HG03039 (cell line): ENCODE measurements at regions not wholly inside any gene's neighbourhood (a gene's known extent, or its start where the extent isn't known, plus 50 kb on each side); places are given as distances from the start of the nearest gene placed in this dataset.
"Not testable (repeated sequence)": the region's sequence is repeated elsewhere in the genome, so short reads cannot be mapped to it uniquely, and the experiment has no call there.

Experiments used
- ATAC-seq: cut with Tn5 transposase; IDR thresholded peaks from one replicate; pipeline ENCODE4 v1.9.1; 2021; ENCODE audit warnings: mild to moderate bottlenecking, moderate library complexity; ENCODE audit not compliant: unreplicated experiment

DNA sequence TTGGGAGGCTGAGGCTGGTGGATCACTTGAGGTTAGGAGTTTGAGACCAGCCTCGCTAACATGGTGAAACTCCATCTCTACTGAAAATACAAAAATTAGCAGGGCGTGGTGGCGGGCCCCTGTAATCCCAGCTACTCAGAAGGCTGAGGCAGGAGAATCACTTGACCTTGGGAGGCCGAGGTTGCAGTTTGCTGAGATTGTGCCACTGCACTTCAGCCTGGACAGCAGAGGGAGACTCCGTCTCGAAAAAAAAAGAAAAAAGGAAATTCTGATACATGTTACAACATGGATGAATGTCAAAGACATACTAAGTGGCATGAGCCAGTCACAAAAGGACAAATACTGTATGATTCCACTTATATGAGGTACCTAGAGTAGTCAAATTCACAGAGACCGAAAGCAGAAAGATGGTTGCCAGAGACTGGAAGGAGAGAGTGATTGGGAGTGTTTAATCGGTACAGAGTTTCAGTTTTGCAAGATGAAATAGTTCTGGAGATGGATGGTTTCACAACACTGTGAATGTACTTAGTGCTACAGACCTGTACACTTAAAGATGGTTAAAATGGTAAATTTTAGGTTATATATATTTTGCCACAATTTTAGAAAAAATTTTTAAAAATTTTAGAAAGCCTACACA, 92.3 kb downstream of the BLID start:
- ATAC-seq = no peak

DNA sequence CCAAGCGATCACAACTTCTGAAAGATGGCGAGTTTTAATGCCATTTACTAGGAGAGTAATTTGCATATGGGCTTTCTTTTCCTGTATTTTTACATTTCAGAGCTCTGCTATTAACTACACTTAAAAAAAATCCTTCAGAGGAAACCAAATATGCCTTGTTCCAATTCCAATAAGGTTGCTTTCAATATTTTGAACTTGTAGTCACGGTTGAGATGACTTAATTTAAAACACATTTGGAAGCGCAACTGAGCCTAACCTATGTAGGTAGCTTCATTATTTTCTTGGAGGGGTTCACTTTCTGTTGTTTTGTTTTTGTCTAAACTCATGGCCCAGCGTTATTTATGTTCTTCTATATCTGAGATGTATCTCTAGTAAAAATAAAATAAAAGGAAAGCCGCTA, 93.4 kb downstream of the BLID start:
- no peak for ATAC-seq

DNA sequence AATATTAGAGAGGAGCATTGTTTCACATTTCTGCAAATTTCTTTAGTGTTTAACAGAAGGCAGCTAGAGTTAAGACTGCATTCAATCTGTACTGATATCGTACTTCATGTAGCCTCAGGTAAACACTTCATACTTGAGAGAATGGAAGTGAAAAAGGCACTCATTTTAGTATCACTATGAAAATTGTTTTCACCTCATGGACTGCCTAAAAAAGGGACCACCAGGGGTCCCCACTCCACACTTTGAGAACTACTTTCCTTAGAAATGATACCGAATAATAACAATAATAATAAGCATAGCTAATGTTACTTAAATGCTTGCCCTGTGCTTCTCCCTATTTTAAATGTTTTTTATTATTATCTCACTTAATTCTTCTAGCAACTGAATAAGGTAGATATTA, 95.1 kb downstream of the BLID start:
- ATAC-seq = no peak

DNA sequence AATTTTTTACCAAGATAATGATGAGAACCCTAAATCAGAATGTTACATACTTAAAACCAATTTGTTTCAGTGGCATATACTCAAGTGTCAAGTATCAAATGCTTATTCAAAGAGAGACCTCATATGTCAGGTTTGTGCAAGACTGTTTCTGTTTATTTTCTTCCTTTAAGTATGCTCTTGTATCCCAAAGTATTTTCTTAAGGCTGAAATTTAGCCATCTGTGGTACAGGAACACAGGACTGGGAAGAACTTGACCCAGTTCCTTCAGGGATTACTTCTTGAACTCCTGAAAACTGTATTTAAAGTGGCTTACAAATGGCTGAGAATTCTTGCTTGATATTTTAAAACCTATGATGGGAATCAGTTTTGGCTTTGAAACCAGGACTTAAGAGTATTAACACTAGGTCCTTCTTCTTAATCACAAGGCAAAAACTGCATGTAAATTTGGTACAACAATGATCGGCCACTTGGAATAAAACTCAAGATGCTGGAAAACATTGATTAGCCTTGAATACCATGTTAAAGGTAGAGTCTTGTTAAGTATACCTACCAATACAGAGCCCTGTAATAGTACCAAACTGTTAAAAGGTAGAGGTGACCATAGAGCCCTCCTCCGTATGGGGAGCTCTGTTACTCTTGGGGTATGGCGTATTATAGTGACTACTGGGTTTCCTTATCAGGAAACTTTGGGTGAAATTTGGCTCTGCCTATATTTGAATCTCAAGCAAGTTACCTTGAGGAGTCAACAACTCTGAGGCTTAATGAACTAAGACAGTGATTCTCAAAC, 95.9 kb downstream of the BLID start:
- no peak for ATAC-seq

DNA sequence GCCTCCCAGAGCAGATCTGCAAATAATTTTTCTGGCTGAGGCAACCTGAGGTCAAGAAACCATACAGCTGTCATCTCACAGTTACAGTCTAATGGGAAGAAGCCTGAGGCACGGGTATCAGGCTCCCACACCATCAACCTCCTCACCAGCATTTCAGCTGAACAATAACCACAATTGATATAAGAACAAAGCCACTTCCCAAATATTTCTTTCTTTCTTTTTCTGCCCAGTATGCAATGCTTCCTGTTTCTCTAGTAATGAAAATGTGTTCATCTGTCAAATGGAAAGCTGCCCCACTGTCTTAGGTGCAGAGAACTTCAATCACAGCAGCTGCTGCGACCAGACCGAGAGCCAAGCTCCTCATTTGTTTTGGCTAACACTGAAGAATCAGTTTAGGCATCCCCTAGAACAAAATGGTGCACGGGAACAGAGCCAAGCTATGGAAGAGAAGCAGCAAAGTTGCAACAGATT, 108.4 kb downstream of the BLID start:
- no peak for ATAC-seq

DNA sequence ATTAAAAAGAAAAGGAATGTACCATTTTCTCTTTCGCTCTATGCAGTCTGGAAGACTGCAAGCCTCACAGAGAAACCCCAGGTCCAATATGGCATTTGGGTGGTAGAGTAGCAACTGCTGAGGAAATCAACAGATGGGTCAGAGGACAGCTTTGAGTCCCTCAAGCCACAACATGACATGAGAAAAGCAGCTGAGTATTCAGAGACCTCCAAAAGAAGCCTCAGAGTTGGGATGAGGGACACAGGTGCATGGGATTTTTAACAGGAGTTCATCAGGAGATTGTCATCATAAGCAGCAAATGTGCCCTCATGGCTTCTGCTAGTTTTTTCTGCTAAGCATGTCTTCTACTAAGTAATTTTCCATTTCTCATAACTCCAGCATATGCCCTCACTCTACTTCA, 111.6 kb downstream of the BLID start:
- ATAC-seq = no peak

DNA sequence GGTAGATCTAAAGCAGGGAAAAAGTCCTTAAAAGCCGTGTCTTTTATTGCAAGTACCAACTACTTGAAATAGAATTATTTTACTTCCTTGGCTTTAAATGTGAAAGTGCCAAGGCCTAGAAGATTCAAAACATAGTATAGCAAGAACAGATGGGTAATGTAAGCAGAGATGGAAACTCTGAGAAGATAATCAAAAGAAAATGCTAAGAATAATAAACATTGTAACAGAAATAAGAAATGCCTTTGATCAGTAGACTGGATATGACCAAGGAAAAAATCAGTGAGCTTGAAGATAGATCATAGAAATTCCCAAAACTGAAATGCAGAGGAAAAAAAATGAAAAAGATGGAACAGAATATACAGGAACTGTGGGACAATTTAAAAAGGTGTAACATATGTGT, 113.1 kb downstream of the BLID start:
- no peak for ATAC-seq

DNA sequence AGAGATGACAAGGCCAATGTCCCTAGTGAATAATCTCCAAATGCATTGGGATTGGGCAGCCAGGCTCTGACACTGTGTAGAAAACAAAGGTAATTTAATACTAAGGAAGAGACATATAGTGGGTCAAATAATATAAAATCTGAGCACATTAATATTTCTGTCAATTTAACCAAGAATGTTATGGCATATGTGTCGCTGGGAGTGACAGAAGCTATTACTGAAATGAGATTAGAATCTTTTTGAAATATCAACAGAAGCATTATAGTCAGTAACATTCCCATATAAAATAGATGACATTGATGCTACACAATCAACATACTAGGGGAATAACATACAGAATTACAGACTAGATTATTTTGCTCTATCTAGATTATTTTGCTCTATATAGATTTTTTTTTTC, 114.0 kb downstream of the BLID start:
- no peak for ATAC-seq

DNA sequence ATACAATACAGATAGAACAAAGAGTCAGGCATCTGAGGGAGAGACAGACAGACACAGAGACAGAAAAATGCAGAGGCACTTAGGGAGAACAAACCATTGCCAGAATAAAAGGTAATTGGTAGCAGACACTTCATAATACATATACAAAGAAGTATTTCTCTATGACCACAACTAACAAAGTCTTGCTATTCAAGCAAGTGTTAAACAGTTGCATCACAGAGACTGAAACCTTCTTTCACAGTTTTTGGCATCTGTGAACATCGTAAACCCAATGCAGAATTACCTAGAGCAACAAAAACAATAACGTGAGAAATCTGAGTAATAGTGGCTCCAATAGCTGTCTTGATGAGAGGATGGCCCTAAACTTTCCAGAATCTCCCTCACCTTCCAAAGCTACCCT, 116.4 kb downstream of the BLID start:
- no peak for ATAC-seq

DNA sequence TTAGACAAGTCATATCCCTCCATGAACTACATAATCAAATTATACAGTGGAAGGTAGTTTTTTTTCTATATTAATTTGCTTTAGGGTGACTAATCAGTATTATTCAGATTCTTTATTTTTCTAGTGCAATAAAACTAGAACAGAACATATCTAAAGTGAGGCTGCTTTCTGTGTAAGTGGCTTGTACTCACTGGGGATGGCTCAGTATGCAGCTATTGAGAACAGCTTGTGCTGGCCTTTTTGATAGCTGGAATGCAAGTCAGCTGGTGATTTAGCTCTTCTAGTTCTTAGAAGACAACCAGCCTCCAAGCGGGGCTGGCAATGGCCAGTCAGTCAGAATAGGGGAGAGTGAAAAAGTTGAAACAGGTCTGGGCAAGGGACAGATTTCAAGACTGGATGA, 119.4 kb downstream of the BLID start:
- ATAC-seq = no peak

DNA sequence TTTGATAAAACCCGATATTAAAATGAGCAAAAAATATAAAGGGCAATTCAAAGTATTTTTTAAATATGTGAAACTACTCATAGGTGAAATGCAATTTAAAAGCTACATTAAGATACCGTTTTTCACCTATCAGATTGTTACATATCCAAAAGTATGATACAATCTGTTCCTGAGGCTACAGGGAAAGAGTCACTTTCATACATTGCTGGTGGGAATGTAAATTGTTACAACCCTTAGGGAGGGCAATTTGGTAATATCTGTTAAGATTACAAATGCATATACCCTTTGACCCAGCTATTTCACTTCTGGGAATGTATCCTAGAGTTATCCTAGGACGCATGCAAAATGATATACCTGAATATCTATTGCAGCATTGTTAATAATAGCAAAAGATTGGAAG, 132.1 kb downstream of the BLID start:
- ATAC-seq = no peak

DNA sequence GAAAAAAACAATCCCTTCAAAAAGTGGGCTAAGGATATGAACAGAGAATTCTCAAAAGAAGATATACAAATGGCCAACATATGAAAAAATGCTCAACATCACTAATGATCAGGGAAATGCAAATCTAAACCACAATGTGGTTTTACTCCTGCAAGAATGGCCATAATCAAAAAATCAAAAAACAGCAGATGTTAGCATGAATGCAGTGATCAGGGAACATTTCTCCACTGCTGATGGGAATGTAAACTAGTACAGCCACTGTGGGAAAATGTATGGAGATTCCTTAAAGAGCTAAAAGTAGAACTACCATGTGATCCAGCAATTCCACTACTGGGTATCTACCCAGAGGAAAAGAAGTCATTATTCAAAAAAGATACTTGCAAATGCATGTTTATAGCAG, 138.1 kb downstream of the BLID start:
- not testable (repeated sequence) for ATAC-seq

DNA sequence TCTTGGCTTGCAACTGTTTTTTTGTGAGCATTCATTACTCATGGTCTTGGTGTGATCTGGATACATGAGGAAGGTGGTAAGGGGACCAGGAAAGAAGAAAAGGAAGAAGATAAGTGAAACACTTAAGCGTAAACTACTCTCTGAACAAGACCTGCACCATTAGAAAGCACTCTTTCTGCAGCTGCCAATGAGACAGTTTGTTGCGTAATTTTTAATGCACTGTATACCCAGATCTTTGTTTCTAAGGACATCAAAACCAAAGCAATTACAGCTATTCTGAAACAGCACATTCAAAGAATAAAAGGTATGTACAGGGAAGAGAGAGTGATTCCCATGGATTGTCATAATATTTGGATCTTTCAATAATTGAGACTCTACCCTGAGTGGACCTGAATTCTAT, 147.4 kb downstream of the BLID start:
- no peak for ATAC-seq

DNA sequence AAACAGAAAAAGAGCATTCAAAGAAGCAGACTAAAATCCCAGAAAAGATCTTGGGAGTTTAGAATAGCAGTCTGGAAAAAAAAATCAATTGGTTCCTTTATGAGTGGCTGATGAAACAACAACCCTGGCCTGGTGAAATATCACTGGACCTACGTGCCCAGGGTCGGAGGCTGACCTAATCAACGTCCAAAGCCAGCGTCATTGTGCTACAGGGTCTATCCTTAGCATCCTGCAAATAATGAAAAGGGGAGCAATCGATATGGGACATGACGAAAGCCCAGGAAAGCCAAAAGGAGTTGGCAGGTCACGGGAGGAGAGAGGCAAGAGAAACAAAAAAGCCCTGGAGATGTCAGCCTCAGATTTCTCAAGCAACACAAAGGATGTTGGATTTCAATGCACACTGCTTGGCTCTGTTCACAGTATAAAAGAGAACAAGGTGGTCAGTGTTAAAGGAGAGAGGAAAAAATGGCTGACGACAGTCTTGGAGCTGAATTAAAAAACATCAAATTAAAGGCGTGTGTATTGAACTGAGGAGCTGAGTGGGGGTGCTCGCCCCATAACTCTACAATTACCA, 148.8 kb downstream of the BLID start:
- no peak for ATAC-seq

DNA sequence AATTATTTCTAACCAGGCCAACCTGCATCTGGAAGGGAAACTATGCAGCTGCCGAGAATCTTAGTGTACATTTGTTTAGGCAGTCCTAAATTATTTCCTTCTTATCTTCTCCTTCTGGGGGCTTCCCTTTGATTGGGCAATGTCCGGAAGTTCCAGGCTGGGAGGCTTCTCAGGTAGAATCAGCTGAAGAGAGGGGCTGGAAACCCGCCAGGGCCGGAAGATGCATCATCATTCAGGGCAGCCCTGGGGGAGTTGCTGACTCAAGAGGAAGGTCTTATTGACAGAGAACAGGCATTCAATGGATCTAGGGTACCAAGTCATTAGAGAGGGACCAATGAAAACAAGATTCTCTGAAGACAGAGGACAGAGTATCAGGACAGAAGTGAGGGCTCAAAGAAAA, 150.7 kb downstream of the BLID start:
- no peak for ATAC-seq

DNA sequence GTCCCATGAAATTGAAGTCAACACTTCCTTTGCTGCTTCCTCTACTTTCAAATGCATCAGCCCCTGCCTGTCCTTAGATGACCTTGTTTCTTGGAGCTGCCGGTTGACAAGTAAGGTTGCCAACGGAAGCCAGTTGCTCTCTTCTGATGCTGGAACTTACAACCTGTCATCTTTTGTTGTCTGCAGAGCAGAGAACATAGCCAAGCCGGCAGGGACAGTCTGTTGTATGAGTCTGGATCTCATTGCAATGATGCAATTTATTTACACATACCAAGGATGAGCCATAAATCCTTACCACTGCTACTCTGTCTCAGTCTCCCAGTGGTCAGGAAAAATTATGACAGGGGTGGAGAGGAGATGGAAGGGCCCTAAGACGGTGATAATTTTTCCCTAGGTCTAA, 151.4 kb downstream of the BLID start:
- ATAC-seq = no peak

DNA sequence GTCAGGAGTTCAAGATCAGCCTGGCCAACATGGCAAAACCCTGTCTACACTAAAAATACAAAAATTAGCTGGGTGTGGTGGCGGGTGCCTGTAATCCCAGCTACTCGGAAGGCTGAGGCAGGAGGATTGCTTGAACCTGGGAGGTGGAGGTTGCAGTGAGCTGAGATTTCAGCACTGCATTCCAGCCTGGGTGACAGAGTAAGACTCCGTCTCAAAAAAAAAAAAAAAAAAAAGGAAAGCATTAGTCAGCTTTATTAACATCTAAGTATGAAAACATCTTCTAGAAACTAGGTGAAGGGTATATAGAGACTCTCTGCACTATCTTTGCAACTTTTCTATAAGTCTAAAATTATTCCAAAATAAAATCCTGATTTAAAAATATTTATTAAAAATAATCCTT, 152.2 kb downstream of the BLID start:
- ATAC-seq = not testable (repeated sequence)

DNA sequence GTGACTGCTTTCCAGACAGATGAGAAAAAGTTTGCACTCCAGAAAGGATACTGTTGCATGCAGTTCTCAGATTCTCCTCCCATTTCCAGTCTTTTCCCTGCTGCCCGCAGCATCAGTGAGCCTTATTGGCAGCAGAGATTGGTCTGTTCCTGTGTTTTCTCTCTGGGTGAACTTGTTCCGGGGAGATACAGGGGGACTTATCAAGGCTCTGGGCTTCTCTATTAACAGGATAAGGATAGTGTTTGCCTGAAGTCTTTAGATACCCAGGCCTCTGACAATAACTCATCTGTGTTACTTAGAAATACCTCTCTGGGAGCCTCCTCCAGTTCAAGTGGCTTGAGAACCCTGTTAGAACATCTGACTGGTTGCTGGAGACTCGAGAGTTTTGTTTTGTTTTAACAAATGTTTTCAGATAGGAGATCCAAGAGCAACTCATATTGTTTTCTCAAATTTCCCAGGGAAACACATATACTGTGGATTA, 154.7 kb downstream of the BLID start:
- ATAC-seq = no peak

DNA sequence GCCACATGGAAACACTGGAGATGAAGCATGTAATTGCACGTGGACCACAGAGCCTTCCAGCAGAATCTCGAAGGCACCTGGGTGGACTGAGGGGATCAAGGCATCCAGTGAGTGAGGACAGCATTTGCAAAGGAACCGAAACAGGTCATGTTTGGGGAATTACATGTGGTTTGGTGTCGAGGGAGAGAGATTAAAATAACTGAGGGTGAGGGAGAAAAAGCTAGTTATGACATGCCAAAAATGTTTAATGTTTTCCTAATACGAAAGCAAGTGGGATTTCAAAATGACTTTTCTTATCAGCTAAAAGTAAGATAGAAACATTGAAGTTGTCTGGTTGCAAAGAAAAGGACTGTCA, 157.1 kb downstream of the BLID start:
- ATAC-seq = no peak

DNA sequence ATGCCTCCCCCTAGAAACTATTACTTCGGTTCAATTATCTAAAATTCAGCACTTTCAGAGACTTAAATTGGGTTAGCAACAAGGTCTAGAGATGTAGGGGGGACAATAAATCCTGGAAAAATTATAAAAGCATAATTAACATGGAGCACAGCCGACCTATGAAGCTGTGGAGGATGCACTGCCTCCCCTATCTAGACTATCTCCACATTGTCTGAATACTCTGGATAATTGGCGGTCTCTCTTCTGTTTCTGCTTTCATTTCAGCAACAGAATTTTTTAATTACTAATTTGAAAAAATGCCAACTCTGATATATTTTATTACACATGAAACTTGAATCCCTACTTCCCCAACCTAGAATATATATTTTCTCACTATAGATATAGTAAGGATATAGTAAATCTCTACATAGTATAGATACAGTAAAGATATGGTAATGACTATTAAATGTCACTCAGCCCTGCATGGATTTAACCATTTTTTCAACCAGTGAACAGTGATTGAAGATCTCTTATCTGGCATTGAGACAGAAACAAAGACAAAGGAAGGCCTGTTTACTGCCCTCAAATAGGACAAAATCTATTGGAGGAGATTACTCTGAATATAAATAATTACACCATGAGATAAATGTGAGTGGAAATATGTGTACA, 157.6 kb downstream of the BLID start:
- no peak for ATAC-seq

DNA sequence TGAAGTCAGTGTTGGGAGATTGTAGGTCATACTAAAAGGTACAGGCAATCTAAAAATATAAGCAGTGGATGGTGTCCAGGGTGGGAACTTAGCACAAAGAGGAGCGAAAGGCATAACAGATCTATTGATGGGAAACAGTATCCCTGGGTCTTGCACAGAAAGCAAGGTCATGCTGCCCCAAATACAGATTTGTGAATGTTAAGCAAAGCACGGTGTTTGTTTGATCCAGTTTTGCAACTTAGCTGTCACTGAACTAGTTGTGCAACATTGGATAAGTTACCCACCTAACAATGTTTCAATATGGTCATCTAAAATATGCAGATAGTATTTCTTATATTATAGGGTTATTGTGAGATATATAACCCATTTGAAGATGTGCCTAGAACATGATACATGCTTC, 162.9 kb downstream of the BLID start:
- ATAC-seq = no peak

DNA sequence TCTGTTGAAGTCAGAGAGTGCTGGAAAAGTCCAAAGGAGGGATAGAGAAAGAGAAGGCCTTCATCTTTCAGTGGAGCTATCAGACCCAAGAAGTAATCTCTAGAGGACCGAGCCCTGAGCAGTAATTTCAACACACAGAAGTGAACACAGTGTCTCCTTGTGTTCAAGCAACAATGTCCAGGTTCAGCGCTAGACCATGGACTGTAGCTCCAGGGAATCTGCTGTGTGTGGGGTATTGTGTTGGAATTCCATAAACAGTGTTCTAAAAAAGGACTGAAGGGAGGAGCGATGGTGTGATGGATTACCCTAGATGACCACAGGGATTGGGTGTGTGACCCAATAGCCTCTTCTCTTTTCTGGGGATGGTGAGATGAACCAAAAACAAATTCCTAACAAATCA, 165.9 kb downstream of the BLID start:
- no peak for ATAC-seq
